ENCODE measurements at regions not wholly inside any gene's neighbourhood (a gene's known extent, or its start where the extent isn't known, plus 50 kb on each side); places are given as distances from the start of the nearest gene placed in this dataset.

GRCh38 chr7:156549636-156550035 is 90.9 kb upstream of the RNF32 start:
- TF ChIP-seq, protein P1, sequence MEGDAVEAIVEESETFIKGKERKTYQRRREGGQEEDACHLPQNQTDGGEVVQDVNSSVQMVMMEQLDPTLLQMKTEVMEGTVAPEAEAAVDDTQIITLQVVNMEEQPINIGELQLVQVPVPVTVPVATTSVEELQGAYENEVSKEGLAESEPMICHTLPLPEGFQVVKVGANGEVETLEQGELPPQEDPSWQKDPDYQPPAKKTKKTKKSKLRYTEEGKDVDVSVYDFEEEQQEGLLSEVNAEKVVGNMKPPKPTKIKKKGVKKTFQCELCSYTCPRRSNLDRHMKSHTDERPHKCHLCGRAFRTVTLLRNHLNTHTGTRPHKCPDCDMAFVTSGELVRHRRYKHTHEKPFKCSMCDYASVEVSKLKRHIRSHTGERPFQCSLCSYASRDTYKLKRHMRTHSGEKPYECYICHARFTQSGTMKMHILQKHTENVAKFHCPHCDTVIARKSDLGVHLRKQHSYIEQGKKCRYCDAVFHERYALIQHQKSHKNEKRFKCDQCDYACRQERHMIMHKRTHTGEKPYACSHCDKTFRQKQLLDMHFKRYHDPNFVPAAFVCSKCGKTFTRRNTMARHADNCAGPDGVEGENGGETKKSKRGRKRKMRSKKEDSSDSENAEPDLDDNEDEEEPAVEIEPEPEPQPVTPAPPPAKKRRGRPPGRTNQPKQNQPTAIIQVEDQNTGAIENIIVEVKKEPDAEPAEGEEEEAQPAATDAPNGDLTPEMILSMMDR (IDR thresholded peaks at IDR 0.05 in 8 of 11, conservative IDR thresholded peaks at IDR 0.05 in 3 of 11): no peak
- TF ChIP-seq POLR2AphosphoS5 (IDR thresholded peaks at IDR 0.05): no peak
